Fibroblast of peridontal ligament (primary cell): ENCODE measurements at regions not wholly inside any gene's neighbourhood (a gene's known extent, or its start where the extent isn't known, plus 50 kb on each side); places are given as distances from the start of the nearest gene placed in this dataset.
"Not testable (repeated sequence)": the region's sequence is repeated elsewhere in the genome, so short reads cannot be mapped to it uniquely, and the experiment has no call there.

ENCODE experiments used
- DNase-seq: peaks from one replicate; pipeline ENCODE4 v3.0.0-alpha.2; 2010; ENCODE audit errors: extremely low read depth

DNA sequence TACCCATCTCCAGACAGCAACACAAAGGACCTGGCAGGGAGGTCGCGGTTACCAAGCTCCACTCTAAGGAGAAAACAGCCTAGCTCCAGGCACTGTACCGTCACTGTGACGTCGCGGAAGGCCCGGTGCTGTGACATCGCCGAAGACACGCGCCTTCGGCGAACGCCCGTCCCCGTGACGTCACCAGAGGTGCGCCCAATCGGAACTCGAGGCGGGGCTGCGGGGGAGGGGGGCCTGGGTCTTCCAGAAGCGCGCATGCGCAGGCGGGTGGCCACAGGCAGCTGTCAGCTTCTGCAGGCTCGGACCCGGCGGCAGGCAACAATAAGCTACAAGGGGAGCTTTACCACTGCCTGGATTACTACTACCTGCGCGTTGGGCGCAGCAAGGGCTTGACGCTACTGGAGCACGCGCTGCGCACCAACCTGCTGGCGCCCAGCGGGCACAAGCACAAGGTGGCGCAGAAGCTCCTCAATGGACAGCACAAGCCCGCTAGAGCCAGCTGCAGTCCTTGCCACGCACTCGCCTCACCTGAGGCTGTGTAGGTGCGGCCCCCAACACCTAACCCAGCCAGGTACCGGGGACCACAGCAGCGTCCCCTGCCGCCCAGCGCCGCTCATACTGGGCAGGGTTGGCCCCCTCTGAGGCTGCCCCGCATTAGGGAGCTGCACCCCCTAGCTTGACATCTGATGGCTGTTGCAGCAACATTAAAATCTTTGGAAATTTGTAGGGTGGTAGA lies 208.4 kb downstream of the TPST1 start:
- DNase-seq, result peak; percentile 63

DNA sequence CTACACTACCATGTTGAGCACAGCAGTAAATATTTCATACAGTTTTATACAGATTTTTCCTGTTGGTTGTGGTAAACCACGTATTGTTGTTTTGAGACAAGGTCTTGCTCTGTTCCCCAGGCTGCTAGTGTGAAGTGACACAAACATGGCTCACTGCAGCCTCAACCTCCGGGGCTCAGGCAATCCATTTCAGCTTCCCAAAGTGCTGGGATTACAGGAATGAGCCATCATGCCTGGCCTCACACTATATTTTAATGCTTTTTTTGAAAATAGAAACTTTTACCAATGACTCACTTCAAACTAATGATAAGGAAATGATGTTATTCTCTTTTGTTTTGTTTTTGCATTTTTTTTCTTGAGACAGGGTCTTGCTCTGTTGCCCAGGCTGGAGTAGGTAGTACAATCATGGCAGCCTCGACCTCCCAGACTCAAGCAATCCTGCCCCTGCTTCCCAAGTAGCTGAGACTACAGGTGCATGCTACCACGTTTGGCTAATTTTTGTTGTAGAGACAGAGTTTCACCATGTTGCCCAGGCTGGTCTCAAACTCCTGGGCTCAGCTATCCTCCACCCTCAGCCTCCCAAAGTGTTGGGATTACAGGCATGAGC lies 210.6 kb downstream of the TPST1 start:
- DNase-seq, result no peak

DNA sequence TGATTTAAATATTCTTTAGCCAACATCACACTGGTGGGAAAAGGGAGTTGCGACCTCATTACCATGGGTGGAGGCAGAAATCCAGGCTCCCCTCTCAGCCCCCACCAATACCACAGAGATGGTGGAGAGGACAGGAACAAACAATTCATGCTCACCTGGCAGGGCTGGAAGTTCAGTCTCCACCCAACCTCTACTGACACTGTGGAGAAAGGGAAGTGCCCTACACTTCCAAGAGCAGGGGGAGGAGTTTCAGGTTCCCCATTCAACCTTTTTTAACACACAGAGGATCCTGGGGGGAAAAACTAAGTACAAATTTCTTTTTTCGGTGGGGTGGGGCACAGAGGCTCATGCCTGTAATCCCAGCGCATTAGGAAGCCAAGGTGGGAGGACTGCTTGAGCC lies 210.1 kb upstream of the KCTD7 start:
- DNase-seq, result no peak

- no peak for DNase-seq
These were observed 209.5 kb upstream of the KCTD7 start for GRCh38 chr7:66419210-66419609.

DNA sequence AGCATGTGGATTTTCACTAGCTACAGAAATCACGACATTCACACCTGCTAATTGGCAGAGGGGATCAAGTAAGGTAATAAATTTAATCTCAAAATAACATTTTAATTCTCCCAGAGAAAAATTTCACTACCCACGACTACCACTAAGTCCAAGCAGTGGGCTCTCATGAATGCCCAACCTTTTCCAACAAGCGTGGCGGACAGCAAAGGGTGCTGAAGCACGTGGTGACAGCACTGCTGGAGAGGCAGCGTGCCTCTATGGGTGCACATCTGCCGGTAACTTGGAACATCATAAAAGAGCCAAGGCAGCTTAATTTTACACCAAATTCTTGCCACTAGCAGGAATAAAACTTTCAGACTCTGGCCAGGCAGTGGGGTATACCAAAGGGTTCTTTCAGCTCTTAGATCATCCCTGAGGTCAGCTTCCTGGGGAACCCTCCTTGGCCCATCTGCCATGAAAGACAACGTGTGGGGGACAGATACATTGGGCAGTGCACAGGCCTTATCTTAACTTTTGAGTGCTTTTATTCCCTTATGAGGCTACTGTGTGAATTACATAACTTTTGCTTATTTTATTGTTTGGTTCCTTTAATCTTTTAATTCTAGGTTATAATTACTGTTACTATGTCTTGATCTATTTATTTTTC lies 206.7 kb upstream of the KCTD7 start:
- no peak for DNase-seq

DNA sequence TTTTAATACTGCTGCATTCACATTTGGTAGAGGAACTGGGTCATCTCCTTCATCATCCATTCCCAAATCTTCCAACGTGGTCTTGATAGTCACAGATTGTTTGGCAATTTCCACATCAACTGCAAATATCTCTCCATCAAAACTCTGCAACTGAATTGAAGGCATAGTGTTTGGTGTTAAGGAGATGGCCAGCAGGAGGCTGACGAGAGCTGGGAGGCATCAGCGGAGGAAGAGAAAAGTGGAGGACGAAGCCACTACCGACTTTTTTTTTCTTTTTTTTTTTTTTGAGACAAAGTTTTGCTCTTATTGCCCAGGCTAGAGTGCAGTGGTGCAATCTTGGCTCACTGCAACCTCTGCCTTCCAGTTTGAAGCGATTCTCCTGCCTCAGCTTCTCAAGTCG lies 205.0 kb upstream of the KCTD7 start:
- no peak for DNase-seq

DNA sequence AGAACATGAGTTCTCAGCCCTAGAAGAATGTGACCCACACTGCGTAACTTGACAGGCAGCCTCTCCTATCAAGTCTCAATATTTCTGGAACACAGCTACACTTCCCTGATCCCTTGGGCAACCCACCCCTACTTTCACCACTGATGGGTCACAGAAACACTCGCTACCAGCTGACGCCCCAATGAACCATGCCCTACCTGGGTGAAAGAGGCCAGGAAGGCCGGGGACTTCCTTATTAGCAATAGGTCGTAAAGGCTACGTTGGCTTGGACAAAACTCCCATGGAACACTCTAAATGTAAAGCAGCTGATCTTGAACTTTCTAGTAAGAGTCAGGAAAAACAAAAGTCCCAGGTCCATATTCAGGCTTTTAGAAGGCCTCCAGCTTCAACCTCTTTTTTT lies 202.3 kb upstream of the KCTD7 start:
- no peak for DNase-seq

GRCh38 chr7:66426996-66427395 lies 201.7 kb upstream of the KCTD7 start:
- no peak for DNase-seq

DNA sequence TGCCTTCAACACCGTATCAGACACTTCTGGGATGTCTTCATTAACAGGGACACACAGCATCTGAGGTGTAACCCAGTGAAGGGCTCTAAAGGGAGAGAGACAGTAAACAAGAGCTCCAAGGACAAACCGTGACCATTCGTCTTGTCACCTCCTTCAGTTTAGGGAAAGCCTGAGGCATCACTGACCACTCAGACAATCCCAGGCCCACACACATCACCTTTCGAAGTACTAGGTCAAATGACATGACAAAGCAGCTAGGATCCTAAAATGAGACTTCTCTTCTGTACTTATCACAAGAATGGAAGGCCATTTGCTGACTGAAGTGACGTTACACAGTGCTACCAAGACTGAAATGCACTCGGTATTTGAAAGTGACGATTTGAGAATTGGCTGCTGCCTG lies 200.7 kb upstream of the KCTD7 start:
- DNase-seq, result no peak

GRCh38 chr7:66429498-66430163 lies 199.1 kb upstream of the KCTD7 start:
- no peak for DNase-seq

DNA sequence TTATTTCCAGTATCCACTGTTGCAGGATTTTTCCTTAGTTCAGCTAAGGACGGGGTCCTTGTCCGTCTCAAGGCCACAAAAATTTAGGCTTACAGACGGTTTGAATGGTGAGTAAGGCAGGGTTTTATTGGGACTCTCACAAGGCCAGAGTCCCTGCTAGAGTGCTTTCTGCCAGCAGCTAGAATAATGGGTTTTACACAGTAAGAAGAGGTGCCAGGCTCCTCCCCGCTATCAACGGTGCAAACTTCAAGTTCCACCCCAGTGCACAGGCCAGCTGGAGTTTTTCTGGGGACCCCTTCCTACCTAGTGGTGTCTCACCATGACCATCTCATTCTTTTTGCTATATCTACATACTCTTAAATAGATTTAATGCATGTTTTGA lies 198.5 kb upstream of the KCTD7 start:
- no peak for DNase-seq

GRCh38 chr7:66438703-66439405 lies 189.8 kb upstream of the KCTD7 start:
- DNase-seq, result peak; percentile 17

DNA sequence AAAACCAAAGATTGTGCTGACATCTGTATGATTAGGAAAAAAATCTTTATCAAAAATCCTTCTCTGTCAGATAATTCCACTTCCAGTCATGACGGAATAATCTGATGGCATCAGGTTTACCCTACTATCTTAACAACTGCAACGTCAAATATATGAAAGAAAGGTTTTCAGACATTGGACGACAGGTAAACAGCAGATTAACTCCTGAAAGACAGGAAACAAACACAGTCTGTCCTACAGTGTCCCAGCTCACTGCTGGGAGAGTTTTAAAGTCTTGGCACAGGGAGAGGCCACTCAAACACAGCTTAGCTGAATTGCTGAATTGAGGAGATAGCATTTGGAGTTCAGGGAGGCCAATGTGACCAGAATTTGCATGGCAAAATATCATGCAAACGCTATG lies 186.3 kb upstream of the KCTD7 start:
- DNase-seq, result no peak

DNA sequence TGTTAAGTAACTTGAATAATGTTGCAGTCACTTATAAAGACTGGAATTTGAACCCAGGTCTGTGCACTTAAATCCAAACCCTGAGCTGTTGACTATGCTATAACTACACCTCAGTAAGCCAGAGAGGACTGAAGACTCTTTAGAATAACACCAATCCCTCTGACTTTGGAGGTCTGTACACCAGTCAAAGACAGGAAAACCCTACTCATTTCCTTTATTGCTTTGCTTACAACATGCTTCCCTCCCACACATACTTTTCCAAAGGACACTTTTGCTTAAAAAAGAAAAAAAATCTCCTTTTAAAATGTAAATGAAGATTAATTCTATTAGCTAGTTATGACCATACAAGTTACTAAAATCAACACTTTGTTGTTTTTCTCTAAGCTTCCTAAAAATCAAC lies 184.7 kb upstream of the KCTD7 start:
- no peak for DNase-seq

DNA sequence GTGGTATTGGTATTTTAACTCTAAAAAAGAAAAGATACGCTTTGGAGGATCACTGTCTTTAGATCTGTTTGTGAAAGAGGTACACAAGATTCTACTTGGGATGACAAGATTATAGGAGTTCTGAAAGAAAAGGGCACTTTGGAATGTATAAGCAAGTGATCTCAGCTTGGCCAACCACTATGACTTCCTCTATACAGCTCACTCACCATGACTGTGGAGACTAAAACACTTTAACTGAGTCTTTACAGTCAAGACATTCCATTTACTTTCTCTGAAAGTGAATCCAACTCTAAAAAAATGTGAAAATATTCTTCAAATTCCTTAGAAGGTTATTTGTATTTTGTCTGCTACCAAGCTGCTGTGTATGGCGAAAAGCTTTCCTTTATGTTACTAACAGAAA lies 181.7 kb upstream of the KCTD7 start:
- not testable (repeated sequence) for DNase-seq

DNA sequence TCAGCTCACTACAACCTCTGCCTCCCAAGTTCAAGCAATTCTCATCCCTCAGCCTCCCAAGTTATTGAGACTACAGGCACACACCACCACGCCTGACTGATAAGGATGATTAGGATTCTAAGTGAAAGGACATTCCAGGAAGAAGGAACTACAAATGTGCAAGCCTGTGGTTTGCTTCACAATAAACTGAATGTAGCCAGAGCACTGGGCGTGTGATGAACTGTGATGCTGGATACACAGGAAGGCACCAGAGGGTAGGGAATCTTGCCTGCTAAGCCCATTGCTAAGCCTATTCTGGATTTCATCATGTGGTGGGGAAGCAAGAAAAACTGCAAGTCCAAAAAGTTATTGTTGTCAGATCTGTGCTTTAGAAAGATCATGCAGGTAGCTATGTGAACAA lies 177.9 kb upstream of the KCTD7 start:
- DNase-seq, result not testable (repeated sequence)

- not testable (repeated sequence) for DNase-seq
These were observed 177.0 kb upstream of the KCTD7 start for GRCh38 chr7:66451713-66452112.

- DNase-seq, result peak; percentile 30
These were observed 176.5 kb upstream of the KCTD7 start for GRCh38 chr7:66452165-66452564.

DNA sequence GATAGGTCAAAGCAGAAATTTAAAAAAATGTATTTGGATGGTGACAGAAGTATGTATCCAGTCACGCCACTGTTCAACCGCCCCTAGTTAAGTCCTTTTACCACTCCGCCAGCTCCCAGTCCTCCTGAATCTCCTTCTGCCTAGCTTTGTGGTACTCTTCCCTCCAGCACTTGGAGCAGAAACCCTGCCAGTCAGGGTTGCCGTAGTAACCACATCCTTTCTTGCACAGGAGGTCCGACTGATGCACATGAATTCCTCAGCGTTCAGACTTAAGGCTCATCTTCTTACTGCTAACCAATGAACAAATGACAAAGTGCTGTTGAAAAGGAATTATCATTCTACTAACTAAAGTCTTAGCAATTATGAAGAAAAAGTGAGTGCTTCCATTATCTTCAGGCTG lies 175.3 kb upstream of the KCTD7 start:
- DNase-seq, result no peak

GRCh38 chr7:66454600-66455225 lies 174.0 kb upstream of the KCTD7 start:
- DNase-seq, result peak; percentile 41

GRCh38 chr7:66455432-66455831 lies 173.2 kb upstream of the KCTD7 start:
- not testable (repeated sequence) for DNase-seq

GRCh38 chr7:66456431-66456830 lies 172.2 kb upstream of the KCTD7 start:
- not testable (repeated sequence) for DNase-seq
